ENCODE measurements at regions not wholly inside any gene's neighbourhood (a gene's known extent, or its start where the extent isn't known, plus 50 kb on each side); places are given as distances from the start of the nearest gene placed in this dataset.

DNA sequence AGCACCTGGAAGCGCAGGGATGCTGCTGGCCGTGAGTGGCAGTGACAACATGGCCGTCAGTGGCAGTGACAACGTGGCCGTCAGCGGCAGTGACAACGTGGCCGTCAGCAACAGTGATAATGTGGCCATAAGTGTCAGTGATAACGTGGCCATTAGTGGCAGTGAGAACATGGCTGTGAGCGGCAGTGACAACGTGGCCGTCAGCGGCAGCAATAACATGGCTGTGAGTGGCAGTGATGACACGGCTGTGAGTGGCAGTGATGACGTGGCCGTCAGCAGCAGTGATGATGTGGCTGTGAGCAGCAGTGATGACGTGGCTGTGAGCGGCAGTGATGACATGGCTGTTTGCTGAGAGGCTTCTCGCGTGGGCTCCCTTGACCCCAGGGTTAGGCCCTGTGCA lies 169.8 kb downstream of the ERMARD start:
- TF ChIP-seq, protein P1, sequence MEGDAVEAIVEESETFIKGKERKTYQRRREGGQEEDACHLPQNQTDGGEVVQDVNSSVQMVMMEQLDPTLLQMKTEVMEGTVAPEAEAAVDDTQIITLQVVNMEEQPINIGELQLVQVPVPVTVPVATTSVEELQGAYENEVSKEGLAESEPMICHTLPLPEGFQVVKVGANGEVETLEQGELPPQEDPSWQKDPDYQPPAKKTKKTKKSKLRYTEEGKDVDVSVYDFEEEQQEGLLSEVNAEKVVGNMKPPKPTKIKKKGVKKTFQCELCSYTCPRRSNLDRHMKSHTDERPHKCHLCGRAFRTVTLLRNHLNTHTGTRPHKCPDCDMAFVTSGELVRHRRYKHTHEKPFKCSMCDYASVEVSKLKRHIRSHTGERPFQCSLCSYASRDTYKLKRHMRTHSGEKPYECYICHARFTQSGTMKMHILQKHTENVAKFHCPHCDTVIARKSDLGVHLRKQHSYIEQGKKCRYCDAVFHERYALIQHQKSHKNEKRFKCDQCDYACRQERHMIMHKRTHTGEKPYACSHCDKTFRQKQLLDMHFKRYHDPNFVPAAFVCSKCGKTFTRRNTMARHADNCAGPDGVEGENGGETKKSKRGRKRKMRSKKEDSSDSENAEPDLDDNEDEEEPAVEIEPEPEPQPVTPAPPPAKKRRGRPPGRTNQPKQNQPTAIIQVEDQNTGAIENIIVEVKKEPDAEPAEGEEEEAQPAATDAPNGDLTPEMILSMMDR (IDR thresholded peaks at IDR 0.05): no peak

DNA sequence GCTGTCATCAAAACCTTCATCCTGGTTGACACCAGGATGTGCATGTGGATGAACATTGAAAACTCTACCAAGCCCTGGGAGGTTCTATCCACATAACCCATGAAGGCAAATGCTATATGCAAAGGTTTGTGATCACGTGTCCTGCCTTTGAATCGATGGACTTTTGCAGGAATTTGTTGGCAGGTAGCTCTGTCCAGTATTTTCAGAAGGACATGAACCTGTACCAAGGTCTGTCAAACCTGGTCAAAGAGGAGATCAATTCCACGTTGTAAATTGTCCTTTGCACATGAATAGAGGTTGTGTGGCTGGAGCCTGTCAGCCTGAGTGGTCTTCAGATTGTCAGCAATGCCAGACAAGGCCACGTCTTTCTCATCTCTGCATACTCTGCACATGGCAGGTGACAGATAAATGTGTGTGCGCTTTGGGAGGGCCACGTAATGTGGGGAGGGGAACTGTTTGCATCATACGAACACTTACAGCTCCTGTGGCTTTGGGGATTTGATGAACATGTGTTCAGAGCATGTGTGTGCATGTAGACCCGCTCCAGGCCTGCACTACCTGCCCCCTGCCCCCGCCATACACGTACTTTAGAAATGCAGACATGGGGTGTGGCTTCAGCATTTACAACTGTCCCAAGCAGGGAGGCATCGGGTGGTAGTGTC lies 169.1 kb downstream of the ERMARD start:
- Histone ChIP-seq H3K4me3 (ENCODE audit: low read length) (no peak overlapping the region), H3K27ac (ENCODE audit: low read length) (no peak overlapping the region), H3K4me1 (ENCODE audit: control insufficient read depth, insufficient read depth, low read length) (peaks cover 18% of the 10 kb centered on the region), H3K36me3 (ENCODE audit: control insufficient read depth, insufficient read depth, low read length) (no peaks in the 10 kb centered on the region), H3K9me3 (ENCODE audit: control insufficient read depth, insufficient read depth, low read length) (no peaks in the 10 kb centered on the region), H3K27me3 (ENCODE audit: control insufficient read depth, insufficient read depth, low read length) (peaks cover 9% of the 10 kb centered on the region)
- DNase-seq: no peak
- ATAC-seq: no peak
- Mint-ChIP-seq H3K27ac (no peak overlapping the region), H3K36me3 (no peaks in the 10 kb centered on the region), H3K4me1 (peaks cover 0 to 5% of the 10 kb centered on the region in 2 donors), H3K9me3 (no peaks in the 10 kb centered on the region), H3K27me3 (ENCODE audit: low read depth in 2 of 2) (peaks cover 6 to 7% of the 10 kb centered on the region in 2 donors), H3K4me3 (no peak overlapping the region)
- TF ChIP-seq, protein P1 (IDR thresholded peaks at IDR 0.05): no peak
- intact Hi-C loops (cut with micrococcal nuclease): no loop called here
- 78% methylated on average over 11 of the region's 11 CpGs for WGBS (ENCODE audit: insufficient coverage)

More for the DNA sequence above, 169.8 kb downstream of the ERMARD start:
- peaks cover 11 to 14% of the 10 kb centered on the region in 2 donors for H3K27me3 Mint-ChIP-seq (ENCODE audit: low read depth in 2 of 2)
- intact Hi-C loops (cut with micrococcal nuclease): no loop called here
- Histone ChIP-seq H3K4me1 (ENCODE audit: control insufficient read depth, insufficient read depth, low read length) (peaks cover 18% of the 10 kb centered on the region), H3K27me3 (ENCODE audit: control insufficient read depth, insufficient read depth, low read length) (peaks cover 9% of the 10 kb centered on the region), H3K4me3 (ENCODE audit: low read length) (no peak overlapping the region), H3K36me3 (ENCODE audit: control insufficient read depth, insufficient read depth, low read length) (no peaks in the 10 kb centered on the region), H3K9me3 (ENCODE audit: control insufficient read depth, insufficient read depth, low read length) (no peaks in the 10 kb centered on the region), H3K27ac (ENCODE audit: low read length) (no peak overlapping the region)
- no peak overlapping the region for H3K4me3 Mint-ChIP-seq
- H3K9me3 Mint-ChIP-seq: no peaks in the 10 kb centered on the region
- H3K4me1 Mint-ChIP-seq: peaks cover 0 to 5% of the 10 kb centered on the region in 2 donors
- no peak overlapping the region for H3K27ac Mint-ChIP-seq
- 68% methylated on average over 20 of the region's 20 CpGs for WGBS (ENCODE audit: insufficient coverage)
- no peaks in the 10 kb centered on the region for H3K36me3 Mint-ChIP-seq
- DNase-seq: no peak
- no peak for ATAC-seq

DNA sequence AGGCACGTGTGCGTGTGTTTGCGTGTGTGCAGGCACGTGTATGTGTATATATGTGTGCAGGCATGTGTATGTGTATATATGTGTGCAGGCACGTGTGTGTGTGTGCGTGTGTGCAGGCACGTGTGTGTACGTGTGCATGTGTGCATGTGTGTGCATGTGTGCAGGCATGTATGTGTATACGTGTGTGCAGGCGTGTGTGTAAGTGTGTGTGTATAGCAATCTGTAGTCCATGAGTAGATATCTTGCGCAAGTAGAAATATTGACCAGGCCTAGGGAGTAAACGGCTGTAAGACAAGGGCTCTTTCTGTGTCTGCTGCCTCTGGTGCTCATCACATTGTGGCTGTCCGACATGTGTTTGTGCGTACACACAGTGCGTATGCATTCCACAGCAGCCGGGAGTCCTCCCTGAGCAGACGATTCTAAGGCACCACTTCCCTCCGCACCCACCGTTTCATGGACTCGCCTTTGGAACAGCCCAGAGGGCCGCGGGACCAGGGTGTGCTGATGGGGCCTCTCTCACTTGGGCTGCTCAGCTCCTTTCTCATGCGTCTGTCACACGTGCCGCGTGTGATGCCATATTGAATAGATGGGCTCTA lies 167.6 kb downstream of the ERMARD start:
- H3K27ac ChIP-seq (ENCODE audit: low read length): no peak overlapping the region
- DNase-seq (no peak), ATAC-seq (peak in 1 of 3 donors; percentile 23)
- H3K4me3 ChIP-seq (ENCODE audit: low read length): no peak overlapping the region
- WGBS (ENCODE audit: insufficient coverage): 96% methylated on average over 26 of the region's 26 CpGs
- intact Hi-C loops (cut with micrococcal nuclease): no loop called here
- no peaks in the 10 kb centered on the region for H3K9me3 ChIP-seq (ENCODE audit: control insufficient read depth, insufficient read depth, low read length)
- Mint-ChIP-seq H3K36me3 (no peaks in the 10 kb centered on the region), H3K27ac (no peak overlapping the region), H3K27me3 (ENCODE audit: low read depth in 2 of 2) (peaks cover 6 to 11% of the 10 kb centered on the region in 2 donors), H3K4me1 (peaks cover 3 to 5% of the 10 kb centered on the region in 2 donors), H3K9me3 (no peaks in the 10 kb centered on the region), H3K4me3 (no peak overlapping the region)
- TF ChIP-seq, protein P1 (IDR thresholded peaks at IDR 0.05): no peak
- no peaks in the 10 kb centered on the region for H3K36me3 ChIP-seq (ENCODE audit: control insufficient read depth, insufficient read depth, low read length)
- H3K4me1 ChIP-seq (ENCODE audit: control insufficient read depth, insufficient read depth, low read length): peaks cover 18% of the 10 kb centered on the region
- H3K27me3 ChIP-seq (ENCODE audit: control insufficient read depth, insufficient read depth, low read length): peaks cover 14% of the 10 kb centered on the region

Measured in natural killer cell (primary cell).